Thoracic aorta (tissue), 2 donors: ENCODE measurements at regions not wholly inside any gene's neighbourhood (a gene's known extent, or its start where the extent isn't known, plus 50 kb on each side); places are given as distances from the start of the nearest gene placed in this dataset.

Source experiments
- ATAC-seq: fragments of 150-250 bp; one replicate; pipeline ENCODE4 v1.8.0; 2017; ENCODE audit warnings: low read depth; ENCODE audit not compliant: insufficient number of reproducible peaks, low FRiP score
- DNase-seq: peaks from one replicate; pipeline ENCODE4 v3.0.0-alpha.2; 2020; ENCODE audit warnings: low spot score
- H3K27ac ChIP-seq, 2 donors: fragments of 200-600 bp; sonication (generic); 1 replicate in 1 of 2; 2 replicates in 1 of 2; pipeline ENCODE4 v1.5.1; 2016; ENCODE audit warnings: mild to moderate bottlenecking in 2 of 2, moderate library complexity in 2 of 2
- H3K27me3 ChIP-seq: fragments of 200-600 bp; sonication (generic); replicated peaks from 2 replicates; pipeline ENCODE4 v1.6.0; 2016; ENCODE audit warnings: mild to moderate bottlenecking; ENCODE audit not compliant: insufficient read depth
- H3K36me3 ChIP-seq: fragments of 200-600 bp; sonication (generic); one replicate; pipeline ENCODE4 v1.5.1; 2016
- H3K4me1 ChIP-seq, 2 donors: fragments of 200-600 bp; sonication (generic); 1 replicate in 1 of 2; 2 replicates in 1 of 2; pipeline versions ENCODE4 v1.5.1 to v1.6.0; 2016; ENCODE audit warnings: low read depth in 2 of 2, mild to moderate bottlenecking in 1 of 2; ENCODE audit not compliant: control insufficient read depth in 1 of 2
- H3K4me3 ChIP-seq: fragments of 200-600 bp; sonication (generic); 2 replicates; pipeline ENCODE4 v1.5.1; 2016; ENCODE audit warnings: mild to moderate bottlenecking
- H3K9me3 ChIP-seq: fragments of 200-600 bp; sonication (generic); 2 replicates; pipeline ENCODE4 v1.5.1; 2016
- TF ChIP-seq, protein P1 (sequence below): fragments of 200-600 bp; sonication (generic); IDR thresholded peaks from one replicate; pipeline ENCODE4 v1.5.1; 2019; ENCODE audit warnings: antibody characterized with exemption

DNA sequence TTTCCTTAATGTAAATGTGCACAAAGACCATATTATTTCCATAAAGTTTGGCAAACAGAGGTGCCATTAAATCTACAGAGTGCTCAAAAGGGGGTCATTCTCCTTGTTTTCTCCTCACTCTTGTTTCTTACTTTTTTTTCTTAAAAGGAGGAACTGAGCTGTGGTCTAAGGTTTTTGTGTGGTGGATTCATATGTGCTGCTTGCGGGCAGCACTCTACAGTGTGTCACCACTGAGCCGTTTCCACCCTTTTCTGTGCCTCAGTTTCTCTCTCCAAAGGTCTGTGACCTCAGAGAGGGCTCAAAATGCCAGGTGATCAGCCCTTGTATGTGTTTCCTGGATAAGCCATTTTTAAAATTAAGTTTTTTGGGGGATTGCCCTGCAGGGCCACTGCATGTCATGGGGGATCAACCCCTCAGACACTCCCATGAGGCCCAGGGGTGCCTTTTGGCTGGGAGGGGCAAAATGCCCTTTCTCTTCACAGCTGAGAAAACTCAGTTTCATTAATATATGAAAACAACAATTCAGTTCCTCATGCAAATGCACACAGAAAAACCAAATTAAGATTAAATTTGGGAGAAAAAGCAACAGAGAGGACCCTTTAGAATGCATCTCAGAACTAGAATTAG, 56.9 kb upstream of the VOPP1 start:
- no peak for ATAC-seq
- Histone ChIP-seq H3K27ac (no peak overlapping the region), H3K27me3 (no peaks in the 10 kb centered on the region), H3K4me3 (no peak overlapping the region), H3K4me1 (no peaks in the 10 kb centered on the region), H3K36me3 (no peaks in the 10 kb centered on the region), H3K9me3 (no peaks in the 10 kb centered on the region)
- DNase-seq: no peak
- TF ChIP-seq, protein P1, sequence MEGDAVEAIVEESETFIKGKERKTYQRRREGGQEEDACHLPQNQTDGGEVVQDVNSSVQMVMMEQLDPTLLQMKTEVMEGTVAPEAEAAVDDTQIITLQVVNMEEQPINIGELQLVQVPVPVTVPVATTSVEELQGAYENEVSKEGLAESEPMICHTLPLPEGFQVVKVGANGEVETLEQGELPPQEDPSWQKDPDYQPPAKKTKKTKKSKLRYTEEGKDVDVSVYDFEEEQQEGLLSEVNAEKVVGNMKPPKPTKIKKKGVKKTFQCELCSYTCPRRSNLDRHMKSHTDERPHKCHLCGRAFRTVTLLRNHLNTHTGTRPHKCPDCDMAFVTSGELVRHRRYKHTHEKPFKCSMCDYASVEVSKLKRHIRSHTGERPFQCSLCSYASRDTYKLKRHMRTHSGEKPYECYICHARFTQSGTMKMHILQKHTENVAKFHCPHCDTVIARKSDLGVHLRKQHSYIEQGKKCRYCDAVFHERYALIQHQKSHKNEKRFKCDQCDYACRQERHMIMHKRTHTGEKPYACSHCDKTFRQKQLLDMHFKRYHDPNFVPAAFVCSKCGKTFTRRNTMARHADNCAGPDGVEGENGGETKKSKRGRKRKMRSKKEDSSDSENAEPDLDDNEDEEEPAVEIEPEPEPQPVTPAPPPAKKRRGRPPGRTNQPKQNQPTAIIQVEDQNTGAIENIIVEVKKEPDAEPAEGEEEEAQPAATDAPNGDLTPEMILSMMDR: no peak

DNA sequence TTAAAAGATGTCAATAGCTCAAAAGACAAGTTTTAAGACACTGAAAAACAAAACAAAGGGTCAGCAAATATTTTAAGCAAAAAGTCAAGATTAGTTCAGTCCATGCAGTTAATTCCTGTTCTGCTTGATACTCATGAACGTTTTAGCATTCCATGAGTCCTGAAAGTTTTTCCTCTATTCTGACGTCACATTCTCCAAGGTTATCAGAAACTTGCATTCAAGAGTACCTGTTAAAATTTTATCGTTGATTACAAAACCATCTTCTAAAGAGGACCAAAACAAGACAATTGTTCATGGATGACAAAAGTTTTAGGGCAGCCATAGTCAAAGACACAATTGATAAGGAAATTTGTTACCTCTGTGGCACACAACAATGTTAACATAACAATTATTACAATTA, 52.5 kb upstream of the VOPP1 start:
- Histone ChIP-seq H3K9me3 (no peaks in the 10 kb centered on the region), H3K36me3 (no peaks in the 10 kb centered on the region), H3K4me3 (no peak overlapping the region), H3K27ac (no peak overlapping the region), H3K27me3 (no peaks in the 10 kb centered on the region), H3K4me1 (no peaks in the 10 kb centered on the region)
- DNase-seq (no peak), ATAC-seq (no peak)
- TF ChIP-seq, protein P1: no peak

DNA sequence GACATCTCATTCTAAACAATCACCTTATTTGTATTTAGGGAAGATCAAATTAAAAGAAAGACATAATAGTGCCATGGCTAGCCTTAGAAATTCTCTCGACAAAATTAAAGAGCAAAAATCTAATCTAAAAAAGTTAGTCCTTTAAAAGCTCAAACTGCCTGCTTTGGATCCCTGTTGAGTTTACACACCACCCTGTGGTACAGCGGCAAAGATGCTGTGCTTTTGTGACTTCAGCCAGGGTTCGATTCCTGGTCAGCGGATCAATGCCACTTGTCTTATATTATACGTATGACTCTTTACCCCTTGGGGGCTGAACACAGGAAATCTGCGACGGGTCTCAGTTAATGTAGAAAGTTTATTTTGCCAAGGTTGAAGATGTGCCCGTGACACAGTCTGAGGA, 51.3 kb upstream of the VOPP1 start:
- H3K36me3 ChIP-seq: no peaks in the 10 kb centered on the region
- ATAC-seq (no peak), DNase-seq (no peak)
- TF ChIP-seq, protein P1: no peak
- H3K27me3 ChIP-seq: no peaks in the 10 kb centered on the region
- no peaks in the 10 kb centered on the region for H3K4me1 ChIP-seq
- H3K27ac ChIP-seq: no peak overlapping the region
- no peak overlapping the region for H3K4me3 ChIP-seq
- H3K9me3 ChIP-seq: no peaks in the 10 kb centered on the region

DNA sequence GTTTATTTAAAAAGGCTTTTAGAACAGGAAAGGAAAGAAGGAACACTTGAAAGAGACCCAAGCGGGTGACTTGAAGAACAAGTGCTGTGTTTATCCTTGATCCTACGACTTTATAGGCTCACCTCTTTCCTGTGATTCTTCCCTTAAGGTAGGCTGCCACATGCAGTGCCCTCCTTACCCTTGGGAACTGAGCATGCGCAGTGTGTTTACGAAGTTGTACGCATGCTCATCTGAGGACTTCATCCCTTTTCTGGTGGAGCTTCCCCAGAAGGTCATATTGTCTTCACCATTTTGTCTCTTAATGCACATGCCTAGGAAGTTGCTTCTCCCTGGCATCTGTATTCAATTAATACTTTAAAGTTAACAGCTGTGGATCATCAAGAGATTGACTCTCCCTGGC, 49.9 kb upstream of the VOPP1 start:
- Histone ChIP-seq H3K36me3 (no peaks in the 10 kb centered on the region), H3K27me3 (no peaks in the 10 kb centered on the region), H3K9me3 (no peaks in the 10 kb centered on the region), H3K4me1 (no peaks in the 10 kb centered on the region), H3K27ac (no peak overlapping the region), H3K4me3 (no peak overlapping the region)
- ATAC-seq (no peak), DNase-seq (no peak)
- TF ChIP-seq, protein P1: no peak
